Transverse colon (tissue), 4 donors: ENCODE measurements at regions not wholly inside any gene's neighbourhood (a gene's known extent, or its start where the extent isn't known, plus 50 kb on each side); places are given as distances from the start of the nearest gene placed in this dataset.

ENCODE experiments used
- DNase-seq: peaks from one replicate; pipeline ENCODE4 v3.0.0-alpha.2; 2019
- H3K27ac ChIP-seq, 4 donors: fragments of 200-600 bp; sonication (generic); 2 replicates each; pipeline ENCODE4 v1.5.1; 2016 to 2018; ENCODE audit warnings: inconsistent platforms in 4 of 4
- H3K27me3 ChIP-seq: fragments of 200-600 bp; sonication (generic); 2 replicates; pipeline ENCODE4 v1.5.1; 2017; ENCODE audit warnings: inconsistent platforms
- H3K36me3 ChIP-seq, 4 donors: fragments of 200-600 bp; sonication (generic); 2 replicates each; pipeline ENCODE4 v1.5.1; 2017 to 2019; ENCODE audit warnings: inconsistent platforms in 4 of 4
- H3K4me1 ChIP-seq, 4 donors: fragments of 200-600 bp; sonication (generic); 2 replicates each; pipeline ENCODE4 v1.5.1; 2017 to 2020; ENCODE audit warnings: inconsistent platforms in 4 of 4
- H3K4me3 ChIP-seq, 4 donors: fragments of 200-600 bp; sonication (generic); 1 replicate in 1 of 4; 2 replicates in 3 of 4; pipeline versions ENCODE4 v1.5.1 to v1.6.1; 2017 to 2019; ENCODE audit warnings: inconsistent platforms in 4 of 4
- H3K9me3 ChIP-seq, 2 donors: fragments of 200-600 bp; sonication (generic); 2 replicates each; pipeline ENCODE4 v1.5.1; 2017 to 2019; ENCODE audit warnings: inconsistent platforms in 2 of 2
- EP300 ChIP-seq: sonication (generic); formaldehyde crosslinking; IDR thresholded peaks from one replicate; pipeline ENCODE4 v1.6.1; 2017; ENCODE audit warnings: antibody characterized with exemption, low read depth
- POLR2A ChIP-seq: fragments of 450-650 bp; IDR thresholded peaks from one replicate; pipeline ENCODE4 v1.6.1; 2016; ENCODE audit warnings: antibody characterized with exemption, mild to moderate bottlenecking, moderate library complexity
- POLR2AphosphoS5 ChIP-seq, 3 donors: sonication (generic); formaldehyde crosslinking; IDR thresholded peaks; one replicate each; pipeline ENCODE4 v1.6.1; 2016; ENCODE audit warnings: antibody characterized with exemption in 3 of 3
- WGBS, 2 donors: methylation state at CpG; one replicate each; pipeline ENCODE4 v1.1.5; 2018; ENCODE audit warnings: low coverage in 1 of 2; 5-methylcytosine and 5-hydroxymethylcytosine counted together
- in situ Hi-C, 4 donors: fragments of 200-750 bp; cut with MboI; loops; one replicate each; pipeline versions ENCODE4 v1.15.0 to v1.15.1; 2017; ENCODE audit warnings: low sequenced_read_pairs in 3 of 4, low pct_ligation_motif_present in 1 of 4, low pct_unique_long_range_greater_than_20kb in 1 of 4
- intact Hi-C: fragments of 100-400 bp; cut with DNase I; formaldehyde crosslinking; loops from one replicate; pipeline ENCODE4 v1.15.1; 2023; ENCODE audit warnings: low total_unique reads
- TF ChIP-seq, protein P1 (sequence below), 5 experiments: fragments of 200-600 bp in 3 of 5; fragments of 450-650 bp in 2 of 5; sonication (generic) in 3 of 5; IDR thresholded peaks; 1 replicate in 2 of 5; 2 replicates in 3 of 5; pipeline ENCODE4 v1.5.1; 2016 to 2017; ENCODE audit warnings: antibody characterized with exemption in 5 of 5, inconsistent platforms in 3 of 5, mild to moderate bottlenecking in 2 of 5, moderate library complexity in 1 of 5

DNA sequence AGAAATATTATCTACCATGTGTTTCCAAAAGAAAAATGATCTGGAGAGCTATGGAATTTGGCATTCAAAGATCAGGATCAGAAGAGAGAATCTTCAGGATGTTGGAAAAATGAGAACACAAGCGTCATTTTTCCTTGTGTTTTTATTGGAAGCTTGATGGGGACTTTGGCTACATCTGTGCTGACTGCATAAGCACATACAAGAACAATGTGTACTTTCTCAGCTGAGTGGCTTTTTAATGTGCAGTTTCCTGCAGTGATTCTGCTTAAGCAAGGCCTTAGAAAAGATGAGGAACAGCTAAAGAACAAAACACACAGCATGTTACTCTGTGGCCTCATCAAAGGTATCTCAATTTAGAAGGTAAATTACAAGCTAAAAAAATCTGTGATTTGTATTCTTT, 1039.9 kb downstream of the GLUD2 start:
- DNase-seq, result no peak
- Histone ChIP-seq H3K27ac (no peak overlapping the region), H3K4me1 (no peaks in the 10 kb centered on the region), H3K4me3 (no peak overlapping the region), H3K27me3 (no peaks in the 10 kb centered on the region), H3K9me3 (no peaks in the 10 kb centered on the region), H3K36me3 (no peaks in the 10 kb centered on the region)
- WGBS, 2 donors, result 0% methylated on average over 1 of the region's 1 CpG
- TF ChIP-seq, protein P1, sequence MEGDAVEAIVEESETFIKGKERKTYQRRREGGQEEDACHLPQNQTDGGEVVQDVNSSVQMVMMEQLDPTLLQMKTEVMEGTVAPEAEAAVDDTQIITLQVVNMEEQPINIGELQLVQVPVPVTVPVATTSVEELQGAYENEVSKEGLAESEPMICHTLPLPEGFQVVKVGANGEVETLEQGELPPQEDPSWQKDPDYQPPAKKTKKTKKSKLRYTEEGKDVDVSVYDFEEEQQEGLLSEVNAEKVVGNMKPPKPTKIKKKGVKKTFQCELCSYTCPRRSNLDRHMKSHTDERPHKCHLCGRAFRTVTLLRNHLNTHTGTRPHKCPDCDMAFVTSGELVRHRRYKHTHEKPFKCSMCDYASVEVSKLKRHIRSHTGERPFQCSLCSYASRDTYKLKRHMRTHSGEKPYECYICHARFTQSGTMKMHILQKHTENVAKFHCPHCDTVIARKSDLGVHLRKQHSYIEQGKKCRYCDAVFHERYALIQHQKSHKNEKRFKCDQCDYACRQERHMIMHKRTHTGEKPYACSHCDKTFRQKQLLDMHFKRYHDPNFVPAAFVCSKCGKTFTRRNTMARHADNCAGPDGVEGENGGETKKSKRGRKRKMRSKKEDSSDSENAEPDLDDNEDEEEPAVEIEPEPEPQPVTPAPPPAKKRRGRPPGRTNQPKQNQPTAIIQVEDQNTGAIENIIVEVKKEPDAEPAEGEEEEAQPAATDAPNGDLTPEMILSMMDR (IDR thresholded peaks at IDR 0.05), result no peak
- no peak for TF ChIP-seq POLR2A
- intact Hi-C loops, result no loop called here
- in situ Hi-C loops, result no loop called here

- Histone ChIP-seq H3K9me3 (no peaks in the 10 kb centered on the region), H3K27ac (no peak overlapping the region), H3K27me3 (no peaks in the 10 kb centered on the region), H3K4me1 (no peaks in the 10 kb centered on the region), H3K4me3 (no peak overlapping the region), H3K36me3 (no peaks in the 10 kb centered on the region)
- no peak for DNase-seq
- in situ Hi-C loops, result no loop called here
- TF ChIP-seq POLR2A (no peak), POLR2AphosphoS5 (IDR thresholded peaks at IDR 0.05) (no peak), EP300 (no peak)
- TF ChIP-seq, protein P1 (IDR thresholded peaks at IDR 0.05), result no peak
- intact Hi-C loops, result loop anchor here (2.0 kb wide), 1 partner anchor 35 kb away; no protein-coding TSS in a partner anchor
Measured at GRCh38 chrX:122091571-122091970, 1044.2 kb downstream of the GLUD2 start.

GRCh38 chrX:122092360-122092759, 1045.0 kb downstream of the GLUD2 start:
- Histone ChIP-seq H3K27me3 (no peaks in the 10 kb centered on the region), H3K9me3 (no peaks in the 10 kb centered on the region), H3K4me3 (no peak overlapping the region), H3K27ac (no peak overlapping the region), H3K36me3 (no peaks in the 10 kb centered on the region), H3K4me1 (no peaks in the 10 kb centered on the region)
- WGBS, 2 donors, result 78 to 80% methylated on average over 1 to 3 of the region's 3 CpGs
- TF ChIP-seq POLR2A, result no peak
- no peak for TF ChIP-seq POLR2AphosphoS5 (IDR thresholded peaks at IDR 0.05)
- TF ChIP-seq, protein P1 (IDR thresholded peaks at IDR 0.05), result no peak
- no peak for TF ChIP-seq EP300
- in situ Hi-C loops, result no loop called here
- no peak for DNase-seq
- intact Hi-C loops, result no loop called here

DNA sequence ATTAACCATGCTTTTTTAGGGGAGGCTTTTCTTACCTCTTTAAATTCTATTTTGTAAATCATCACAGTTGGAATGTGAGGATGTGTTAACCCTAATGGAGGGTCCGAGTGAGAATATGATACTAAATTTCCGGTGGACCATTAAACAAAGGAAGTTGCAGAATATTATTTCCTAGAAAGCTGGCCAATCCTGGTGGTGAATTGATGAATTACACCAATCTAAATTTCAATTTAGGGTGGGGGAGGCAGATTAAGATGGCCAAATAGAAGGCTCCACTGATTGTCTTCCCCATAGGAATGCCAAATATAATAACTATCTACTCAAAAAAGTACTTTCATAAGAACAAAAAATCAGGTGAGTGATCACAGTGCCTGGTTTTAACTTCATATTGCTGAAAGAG, 1045.6 kb downstream of the GLUD2 start:
- in situ Hi-C loops, result no loop called here

More for the DNA sequence above, 1045.6 kb downstream of the GLUD2 start:
- no peaks in the 10 kb centered on the region for H3K27me3 ChIP-seq
- H3K27ac ChIP-seq, result no peak overlapping the region
- intact Hi-C loops, result no loop called here
- H3K9me3 ChIP-seq, result no peaks in the 10 kb centered on the region
- H3K4me1 ChIP-seq, result no peaks in the 10 kb centered on the region
- no peaks in the 10 kb centered on the region for H3K36me3 ChIP-seq
- no peak overlapping the region for H3K4me3 ChIP-seq
- no peak for DNase-seq
- WGBS, 2 donors, result 87% methylated on average over 2 of the region's 2 CpGs; no CpG with 5 or more reads in 1 of the 2 donors
- TF ChIP-seq EP300 (no peak), POLR2A (no peak), POLR2AphosphoS5 (IDR thresholded peaks at IDR 0.05) (no peak)
- TF ChIP-seq, protein P1 (IDR thresholded peaks at IDR 0.05), result no peak
